ENCODE measurements at regions not wholly inside any gene's neighbourhood (a gene's known extent, or its start where the extent isn't known, plus 50 kb on each side); places are given as distances from the start of the nearest gene placed in this dataset.

DNA sequence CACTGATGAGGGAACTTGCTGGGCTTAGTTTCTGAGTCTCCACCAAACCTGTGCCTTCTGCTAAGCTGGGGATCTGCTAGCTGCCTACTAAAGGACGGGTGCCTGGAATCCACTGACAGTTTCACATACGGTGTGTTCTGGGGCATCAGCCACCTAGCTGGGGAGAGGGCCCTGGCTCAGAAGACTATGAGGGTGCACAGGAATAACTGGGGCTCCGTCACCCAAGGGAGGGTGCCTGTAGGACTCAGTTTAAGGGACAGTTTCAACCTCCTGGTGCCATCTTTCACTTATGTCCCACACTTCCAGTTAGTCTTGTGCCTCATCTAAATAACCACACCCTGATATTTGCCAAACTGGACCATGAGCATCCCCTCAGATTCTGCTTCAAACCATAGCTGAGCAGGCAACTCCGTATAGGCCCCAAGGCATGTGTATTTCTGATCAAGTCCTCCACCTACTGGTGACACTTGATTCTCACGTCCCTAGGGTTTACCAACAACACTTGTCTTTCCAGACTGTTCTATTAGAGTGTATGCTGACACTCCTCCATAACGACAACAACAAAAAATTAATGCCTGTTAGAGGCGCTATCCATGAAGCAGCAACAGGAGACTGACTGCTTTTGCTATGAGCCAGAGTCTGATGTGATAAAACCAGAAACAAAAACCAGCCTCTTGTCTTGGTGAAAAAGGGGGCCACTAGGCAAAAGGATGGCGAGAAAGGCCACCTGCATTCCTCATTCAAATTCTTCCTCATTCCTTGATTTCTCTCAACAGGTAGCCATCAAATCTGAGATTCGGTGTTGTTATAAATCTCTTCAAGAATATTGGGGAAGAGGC, 55.0 kb upstream of the PAXBP1 start:
- TF ChIP-seq, protein P1, sequence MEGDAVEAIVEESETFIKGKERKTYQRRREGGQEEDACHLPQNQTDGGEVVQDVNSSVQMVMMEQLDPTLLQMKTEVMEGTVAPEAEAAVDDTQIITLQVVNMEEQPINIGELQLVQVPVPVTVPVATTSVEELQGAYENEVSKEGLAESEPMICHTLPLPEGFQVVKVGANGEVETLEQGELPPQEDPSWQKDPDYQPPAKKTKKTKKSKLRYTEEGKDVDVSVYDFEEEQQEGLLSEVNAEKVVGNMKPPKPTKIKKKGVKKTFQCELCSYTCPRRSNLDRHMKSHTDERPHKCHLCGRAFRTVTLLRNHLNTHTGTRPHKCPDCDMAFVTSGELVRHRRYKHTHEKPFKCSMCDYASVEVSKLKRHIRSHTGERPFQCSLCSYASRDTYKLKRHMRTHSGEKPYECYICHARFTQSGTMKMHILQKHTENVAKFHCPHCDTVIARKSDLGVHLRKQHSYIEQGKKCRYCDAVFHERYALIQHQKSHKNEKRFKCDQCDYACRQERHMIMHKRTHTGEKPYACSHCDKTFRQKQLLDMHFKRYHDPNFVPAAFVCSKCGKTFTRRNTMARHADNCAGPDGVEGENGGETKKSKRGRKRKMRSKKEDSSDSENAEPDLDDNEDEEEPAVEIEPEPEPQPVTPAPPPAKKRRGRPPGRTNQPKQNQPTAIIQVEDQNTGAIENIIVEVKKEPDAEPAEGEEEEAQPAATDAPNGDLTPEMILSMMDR (IDR thresholded peaks at IDR 0.05; ENCODE audit: low read depth, low read length, poor library complexity, severe bottlenecking) = peak; percentile 58
- TF ChIP-seq EZH2phosphoT487 (IDR thresholded peaks at IDR 0.05; ENCODE audit: borderline replicate concordance, low read length) = no peak

Measured in DOHH2 (cell line).